NAMALWA (cell line): ENCODE measurements at regions not wholly inside any gene's neighbourhood (a gene's known extent, or its start where the extent isn't known, plus 50 kb on each side); places are given as distances from the start of the nearest gene placed in this dataset.
"Not testable (repeated sequence)": the region's sequence is repeated elsewhere in the genome, so short reads cannot be mapped to it uniquely, and the experiment has no call there.

Source experiments
- DNase-seq: peaks from one replicate; pipeline ENCODE4 v3.0.0-alpha.2; 2015; ENCODE audit warnings: low spot score

- DNase-seq = no peak
These were observed 115.2 kb upstream of the MDFIC start for GRCh38 chr7:114806590-114807162.

- no peak for DNase-seq
These were observed 109.3 kb upstream of the MDFIC start for GRCh38 chr7:114812570-114812969.

DNA sequence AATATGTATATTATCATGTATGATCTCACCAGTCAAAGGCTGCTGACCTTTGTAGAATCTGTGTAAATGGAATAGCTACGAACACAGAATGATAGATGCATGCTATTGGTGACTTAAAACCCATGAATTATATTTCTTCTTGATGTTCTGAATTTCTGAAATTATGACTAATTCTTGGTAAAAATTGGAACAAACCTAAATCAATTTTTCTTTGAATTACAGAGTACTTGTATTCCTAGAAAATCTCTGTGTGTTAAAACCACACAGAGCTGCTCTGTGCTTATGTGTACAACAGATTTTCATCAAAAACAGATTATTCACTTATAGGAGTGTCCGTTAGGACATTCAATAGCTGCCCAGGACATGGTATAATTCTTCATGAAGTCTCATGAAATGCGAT is 108.3 kb upstream of the MDFIC start:
- no peak for DNase-seq

DNA sequence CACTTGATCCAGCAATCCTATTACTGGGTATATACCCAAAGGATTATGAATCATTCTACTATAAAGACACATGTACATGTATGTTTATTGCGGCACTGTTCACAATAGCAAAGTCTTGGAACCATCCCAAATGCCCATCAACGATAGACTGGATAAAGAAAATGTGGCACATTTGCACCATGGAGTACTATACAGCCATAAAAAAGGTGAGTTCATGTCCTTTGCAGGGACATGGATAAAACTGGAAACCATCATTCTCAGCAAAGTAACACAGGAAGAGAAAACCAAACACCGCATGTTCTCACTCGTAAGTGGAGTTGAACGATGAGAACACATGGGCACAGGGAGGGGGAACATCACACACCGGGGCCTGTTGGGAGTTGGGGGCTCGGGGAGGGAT is 104.9 kb upstream of the MDFIC start:
- not testable (repeated sequence) for DNase-seq

DNA sequence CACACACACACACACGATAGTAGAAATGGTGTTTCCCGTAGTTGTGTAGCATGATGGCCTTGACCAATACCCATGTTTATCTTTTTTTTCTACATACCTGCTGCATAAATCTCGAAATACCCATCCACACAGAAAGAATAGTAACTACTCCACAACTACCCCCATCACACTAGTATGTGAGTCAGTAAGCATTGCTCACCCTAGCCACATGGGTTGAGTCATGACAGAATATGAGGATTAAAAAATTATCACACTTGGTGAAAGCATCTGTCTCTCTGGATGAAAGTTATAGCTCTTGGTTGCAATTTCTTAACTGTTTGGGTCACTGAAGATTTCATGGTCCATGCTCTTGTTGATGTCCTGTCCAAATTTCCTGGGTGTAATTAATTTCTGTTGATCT is 103.4 kb upstream of the MDFIC start:
- DNase-seq = no peak

DNA sequence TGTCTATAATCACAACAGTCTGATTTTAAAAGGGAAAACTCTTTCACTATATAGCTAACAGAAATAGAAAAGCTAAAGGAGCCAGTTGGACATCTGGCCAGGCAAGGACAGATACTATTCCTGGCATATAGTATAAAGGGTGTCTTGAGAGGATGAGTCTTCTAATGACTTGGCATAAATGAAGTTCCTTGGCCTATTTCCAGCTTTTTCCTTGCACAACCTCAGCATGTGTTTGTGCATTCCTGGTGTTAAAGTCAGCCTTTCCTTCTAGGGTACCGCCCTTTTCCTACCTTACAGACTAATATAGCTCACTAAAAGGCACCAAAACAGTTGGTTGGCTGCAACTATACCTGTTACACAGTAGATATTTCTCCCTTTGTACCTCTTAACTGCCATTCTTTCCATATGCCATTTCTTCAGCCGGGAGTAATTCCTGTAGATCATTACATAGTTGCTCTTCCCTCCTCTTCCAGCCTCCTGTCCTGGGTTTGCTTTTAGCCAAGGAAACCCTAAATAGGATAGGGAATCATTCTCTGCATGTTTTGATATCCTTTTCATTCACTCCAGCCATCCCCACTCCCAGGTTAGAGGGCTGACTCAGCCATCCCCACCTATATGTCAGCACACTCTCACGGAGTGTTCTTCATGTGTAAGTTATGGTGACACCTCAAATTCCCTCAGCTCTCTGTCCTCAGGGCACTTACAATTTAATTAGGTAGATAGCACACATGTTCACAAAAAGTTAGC is 102.1 kb upstream of the MDFIC start:
- no peak for DNase-seq

GRCh38 chr7:114821030-114821900 is 100.6 kb upstream of the MDFIC start:
- no peak for DNase-seq

- no peak for DNase-seq
These were observed 99.8 kb upstream of the MDFIC start for GRCh38 chr7:114822131-114822530.

- no peak for DNase-seq
These were observed 99.0 kb upstream of the MDFIC start for GRCh38 chr7:114822844-114823243.

DNA sequence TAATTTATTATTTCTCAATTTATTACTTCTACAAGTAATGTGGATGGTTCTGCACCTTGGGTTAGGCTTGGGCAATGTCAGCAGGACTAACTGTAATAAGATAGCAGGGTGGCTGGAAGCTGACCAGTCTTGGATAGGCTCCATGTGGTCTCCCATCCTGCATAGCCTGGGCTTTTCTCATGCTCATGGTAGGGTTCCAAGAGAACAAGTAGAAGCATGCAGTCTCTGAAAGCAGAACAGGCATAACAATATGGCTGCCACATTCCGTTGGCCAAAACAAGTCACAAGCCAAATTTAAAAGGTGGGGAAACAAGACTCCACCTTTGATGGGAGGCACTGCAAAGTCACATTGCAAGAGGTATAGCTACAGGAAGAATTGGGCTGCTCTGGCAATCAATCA is 98.6 kb upstream of the MDFIC start:
- DNase-seq = no peak

DNA sequence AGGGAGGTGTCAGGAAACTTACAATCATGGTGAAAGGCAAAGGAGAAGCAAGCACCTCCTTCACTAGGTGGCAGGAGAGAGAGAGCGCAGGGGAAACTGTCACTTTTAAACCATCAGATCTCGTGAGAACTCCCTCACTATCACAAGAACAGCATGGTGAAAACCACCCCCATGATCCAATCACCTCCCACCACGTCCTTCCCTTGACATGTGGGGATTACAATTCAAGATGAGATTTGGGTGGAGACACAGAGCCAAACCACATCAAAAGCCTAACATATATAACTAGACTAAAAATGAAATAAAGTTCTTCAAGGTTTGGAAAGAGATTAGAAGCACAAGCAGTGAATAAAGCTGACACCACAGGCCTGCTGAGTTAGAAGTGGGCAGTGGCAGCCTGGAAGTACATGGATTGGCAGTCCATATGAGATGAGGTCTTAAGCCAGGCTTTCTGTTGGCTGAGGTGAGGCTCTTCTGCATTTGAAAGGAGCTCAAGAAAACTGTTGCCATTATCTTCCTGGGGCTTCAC is 96.4 kb upstream of the MDFIC start:
- DNase-seq = peak; percentile 12

GRCh38 chr7:114830952-114831351 is 90.9 kb upstream of the MDFIC start:
- DNase-seq = no peak

DNA sequence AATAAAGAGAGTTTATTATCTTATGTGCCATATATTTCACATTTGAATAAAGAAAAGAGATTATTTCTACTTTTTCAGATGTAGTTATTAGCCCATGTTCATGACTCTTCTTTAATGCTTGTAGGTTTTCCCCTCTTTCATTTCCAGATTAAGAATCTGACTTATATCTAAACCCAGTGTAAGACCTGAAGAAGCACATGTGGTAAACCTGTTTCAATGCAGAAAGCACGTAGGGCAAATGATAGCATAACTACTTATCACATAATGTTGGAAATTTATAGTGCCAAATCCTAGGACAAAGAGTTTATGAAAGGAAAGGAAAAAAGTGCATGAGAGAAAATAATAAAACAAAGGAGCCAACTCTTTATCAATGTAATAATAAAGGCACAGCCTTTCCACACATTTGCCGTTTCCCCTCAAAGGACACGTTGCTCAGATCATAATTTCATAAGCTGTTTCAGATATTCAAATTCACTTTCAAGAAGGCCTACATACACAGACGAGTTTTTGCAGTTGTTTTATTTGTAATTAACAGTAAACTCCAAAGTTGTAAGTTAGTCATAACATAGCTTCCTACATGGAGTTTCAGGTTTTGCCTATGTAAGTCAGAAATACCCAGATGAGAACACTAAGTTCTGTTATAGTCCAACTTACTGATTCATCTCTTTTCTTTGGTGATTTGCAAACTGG is 88.8 kb upstream of the MDFIC start:
- DNase-seq = no peak

DNA sequence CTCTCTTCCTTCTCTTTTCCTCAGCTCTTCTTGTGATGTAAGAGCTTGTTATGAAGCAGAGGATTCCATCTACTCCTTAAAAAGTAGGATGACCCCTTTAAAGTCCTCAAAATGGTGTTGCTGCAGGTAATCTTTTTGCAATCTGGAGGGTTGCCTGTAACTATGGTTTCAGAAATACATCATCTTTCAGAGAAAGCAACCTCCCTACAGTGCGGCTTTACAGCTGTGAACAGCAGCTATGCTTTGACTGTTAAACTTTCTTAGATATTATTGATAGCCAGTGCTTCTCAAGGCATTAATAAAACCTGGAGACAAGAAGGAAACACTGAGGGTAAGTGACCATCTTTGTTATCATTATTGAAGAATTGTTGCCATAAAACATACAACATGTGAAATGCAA is 86.6 kb upstream of the MDFIC start:
- DNase-seq = no peak

DNA sequence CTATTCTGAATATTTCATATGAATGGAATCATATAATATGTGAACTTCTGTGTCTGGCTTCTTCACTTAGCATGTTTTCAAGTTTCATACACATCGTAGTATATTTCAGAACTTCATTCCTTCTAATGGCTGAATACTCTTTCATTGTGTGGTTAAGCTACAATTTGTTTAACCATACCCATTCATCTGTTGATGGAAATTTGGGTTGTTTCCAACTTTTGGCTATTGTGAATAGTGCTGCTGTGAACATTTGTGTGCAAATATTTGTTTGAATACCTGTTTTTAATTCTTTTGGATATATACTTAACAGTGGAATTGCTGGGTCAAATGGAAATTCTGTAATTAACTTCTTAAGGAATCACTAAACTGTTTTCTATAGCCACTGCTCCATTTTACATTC is 86.0 kb upstream of the MDFIC start:
- DNase-seq = no peak

- DNase-seq = no peak
These were observed 79.3 kb upstream of the MDFIC start for GRCh38 chr7:114842551-114843065.

DNA sequence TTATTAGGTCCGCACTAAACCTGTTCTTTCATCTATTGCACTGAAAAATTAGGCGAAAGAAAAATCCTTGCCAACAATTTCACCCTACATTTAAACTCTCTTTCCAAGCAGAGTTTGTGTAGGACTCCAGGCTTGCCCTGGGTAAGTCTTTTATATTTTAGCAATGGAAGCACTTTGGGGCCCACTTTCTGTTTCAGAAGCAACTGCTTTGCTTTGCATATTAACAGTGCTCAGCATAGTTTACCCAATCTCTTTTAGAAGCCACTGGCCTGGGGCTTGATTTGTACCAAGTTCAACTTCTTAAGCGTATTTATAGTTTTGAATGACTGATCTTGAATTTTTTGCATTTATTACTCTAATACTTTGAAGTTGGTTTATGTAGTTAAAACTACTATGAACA is 78.8 kb upstream of the MDFIC start:
- no peak for DNase-seq

DNA sequence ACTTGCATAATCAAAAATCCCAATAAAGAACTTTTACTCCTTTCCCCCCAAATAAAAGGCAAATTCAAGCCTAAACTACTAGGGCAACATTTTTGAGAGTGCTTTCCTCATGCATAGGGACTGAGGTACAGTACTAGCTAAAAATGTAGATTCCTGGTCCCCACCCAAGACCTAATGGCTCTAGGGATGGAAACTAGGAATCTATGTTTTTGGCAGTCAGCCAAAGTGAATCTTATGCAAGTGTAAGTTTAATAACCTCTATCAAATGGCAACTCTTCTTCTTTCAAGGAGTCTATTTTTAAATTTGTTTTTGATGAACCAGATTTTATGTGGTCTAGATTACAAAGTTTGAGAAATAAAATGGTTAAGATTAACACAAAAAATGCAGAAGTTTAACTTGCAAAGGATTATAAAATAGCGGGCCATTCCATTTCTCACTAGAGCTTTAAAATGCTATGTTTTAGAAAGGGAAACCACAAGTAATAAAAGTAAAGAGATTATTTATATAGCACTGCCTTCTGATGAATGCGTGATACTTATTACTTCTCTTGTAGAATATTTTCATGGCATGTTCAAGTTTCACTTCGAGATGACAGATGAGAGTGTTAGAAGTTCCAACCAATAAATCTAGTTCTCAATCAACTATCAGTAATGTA is 70.4 kb upstream of the MDFIC start:
- DNase-seq = no peak

- DNase-seq = no peak
These were observed 69.6 kb upstream of the MDFIC start for GRCh38 chr7:114852293-114852692.

- no peak for DNase-seq
These were observed 68.7 kb upstream of the MDFIC start for GRCh38 chr7:114853189-114853588.

DNA sequence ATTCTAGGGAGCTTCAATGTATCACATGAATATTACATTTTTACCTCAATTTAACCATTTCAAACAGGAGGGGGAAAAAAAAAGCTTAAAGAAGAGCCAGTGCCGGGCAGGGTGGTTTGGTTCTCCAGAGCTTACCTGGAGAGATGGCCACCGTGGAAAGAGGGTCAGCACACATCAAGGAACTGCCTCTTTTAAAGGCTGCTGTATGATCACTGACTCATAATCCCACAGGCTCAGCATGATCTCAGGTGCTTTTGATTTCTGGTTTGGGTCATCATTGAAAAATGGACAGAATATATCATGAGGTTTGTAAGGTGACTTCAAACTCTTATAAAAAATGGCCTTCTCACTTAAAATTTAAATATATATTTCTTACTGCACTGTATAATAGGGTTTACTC is 67.5 kb upstream of the MDFIC start:
- DNase-seq = no peak

- DNase-seq = no peak
These were observed 65.3 kb upstream of the MDFIC start for GRCh38 chr7:114856625-114857024.
